Posterior cingulate gyrus (tissue), 11 donors: ENCODE measurements at regions not wholly inside any gene's neighbourhood (a gene's known extent, or its start where the extent isn't known, plus 50 kb on each side); places are given as distances from the start of the nearest gene placed in this dataset.
A peak's percentile ranks its signal among the peaks of the same experiment; 100 is the strongest.

ENCODE experiments used
- DNase-seq, 10 donors: peaks; one replicate each; pipeline versions ENCODE4 v3.0.0 to v3.0.0-alpha.2; 2020 to 2021; ENCODE audit warnings: mixed read lengths in 3 of 10
- intact Hi-C: fragments of 100-400 bp; cut with DNase I; formaldehyde crosslinking; loops from one replicate; pipeline ENCODE4 v1.15.1; 2023

GRCh38 chr12:87930033-87930432 is 99.2 kb downstream of the C12orf50 start:
- DNase-seq = peak in 5 of 10 donors; percentile 16 to 87 (median 22)
- intact Hi-C loops = no loop called here

DNA sequence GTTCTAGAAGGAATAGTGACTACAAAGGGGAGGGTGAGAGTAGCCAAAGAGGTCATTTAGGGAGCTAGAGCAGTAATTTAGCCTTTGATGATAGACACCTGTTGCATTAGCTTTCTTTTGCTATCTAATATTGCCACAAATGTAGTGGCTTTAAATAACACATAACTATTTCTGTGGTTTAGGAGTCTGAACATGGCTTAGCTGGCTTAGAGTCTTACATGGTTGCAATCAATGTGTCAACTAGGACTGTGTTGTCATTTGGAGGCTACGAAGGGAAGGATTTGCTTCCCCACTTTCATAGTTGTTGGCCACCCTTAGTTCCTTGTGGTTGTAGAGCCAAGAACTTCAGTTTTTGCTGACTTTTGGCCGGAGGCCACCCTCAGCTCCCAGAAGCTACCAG is 99.9 kb downstream of the C12orf50 start:
- intact Hi-C loops = no loop called here
- DNase-seq = no peak

DNA sequence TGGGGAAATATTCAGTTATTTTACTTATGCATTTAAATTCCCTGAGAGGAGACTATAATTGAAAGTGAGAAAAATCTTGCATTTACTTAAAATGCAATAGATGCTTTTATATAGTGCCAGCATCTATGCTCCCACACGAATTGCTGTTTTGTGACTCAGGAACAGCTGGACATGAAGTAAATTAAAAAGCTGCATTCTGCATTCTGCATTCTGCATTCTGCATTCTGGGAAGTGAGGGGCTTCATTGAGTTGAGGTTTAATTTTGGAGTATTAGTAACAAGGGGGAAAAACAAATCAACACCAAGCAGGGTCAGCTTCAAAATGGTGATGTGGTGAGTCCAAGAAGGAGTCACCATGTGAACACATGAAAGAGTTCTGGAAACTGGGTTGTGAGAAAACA is 101.2 kb downstream of the C12orf50 start:
- intact Hi-C loops = no loop called here
- DNase-seq = no peak

- intact Hi-C loops = no loop called here
Measured at GRCh38 chr12:87925021-87925420, 104.2 kb downstream of the C12orf50 start.

DNA sequence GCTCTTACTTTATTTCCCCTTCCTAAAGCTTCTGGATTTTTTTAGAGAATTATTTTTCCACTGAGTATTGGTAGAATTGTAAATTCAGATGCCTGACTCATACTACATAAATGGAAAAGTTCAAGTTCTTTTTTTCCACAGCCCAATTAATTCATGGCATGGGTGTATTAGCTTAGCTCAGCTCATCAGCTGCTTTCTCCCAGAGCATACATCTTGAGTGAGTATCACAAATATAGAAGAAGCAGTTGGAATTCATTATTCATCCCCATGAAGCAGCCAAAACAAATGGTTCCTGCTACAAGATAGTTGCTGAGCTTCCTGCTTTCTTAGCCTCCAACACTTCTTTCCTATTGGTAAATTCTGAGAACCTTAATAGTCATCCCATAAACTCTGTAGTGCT is 105.1 kb downstream of the C12orf50 start:
- intact Hi-C loops = no loop called here
- DNase-seq = no peak

More at GRCh38 chr12:87925021-87925420, 104.2 kb downstream of the C12orf50 start:
- DNase-seq = no peak

DNA sequence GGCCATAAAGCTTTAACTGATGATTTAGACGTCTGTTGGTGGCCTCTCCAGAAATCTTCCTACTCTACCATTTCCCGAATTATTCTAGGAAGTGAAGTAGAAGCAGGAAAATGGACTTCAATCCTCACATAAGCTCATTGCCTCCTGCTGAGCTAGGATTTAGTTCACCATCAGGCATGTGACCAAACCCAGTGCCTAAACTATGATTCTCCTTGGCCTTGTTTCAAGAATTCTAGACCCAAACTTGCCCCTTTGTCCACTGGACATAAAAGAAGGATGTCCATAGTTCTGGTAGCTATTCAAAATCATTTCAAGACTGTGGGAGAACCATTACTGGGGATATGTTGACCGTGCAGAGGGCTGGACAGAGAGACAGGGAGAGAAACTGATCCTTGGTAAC is 105.8 kb downstream of the C12orf50 start:
- DNase-seq = no peak
- intact Hi-C loops = no loop called here

DNA sequence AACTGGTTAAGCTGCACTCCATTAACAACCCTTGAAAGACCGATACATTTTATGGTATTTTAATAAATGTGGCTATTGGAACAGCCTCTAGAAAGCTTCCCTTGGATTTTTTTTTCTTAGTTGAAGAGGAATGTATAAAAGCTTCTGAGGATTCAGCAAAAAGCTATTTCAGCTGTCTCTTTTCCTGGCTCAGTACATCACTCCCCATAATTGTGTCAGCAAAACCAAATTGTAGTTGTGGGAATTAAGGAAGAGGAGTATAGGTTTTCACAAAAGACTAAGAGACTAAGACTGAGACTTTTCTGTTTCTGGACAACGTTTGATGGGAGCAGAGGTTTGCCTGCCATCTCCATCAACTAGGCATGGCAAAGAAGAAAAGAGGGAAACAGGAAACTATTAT is 106.5 kb downstream of the C12orf50 start:
- intact Hi-C loops = no loop called here
- no peak for DNase-seq

DNA sequence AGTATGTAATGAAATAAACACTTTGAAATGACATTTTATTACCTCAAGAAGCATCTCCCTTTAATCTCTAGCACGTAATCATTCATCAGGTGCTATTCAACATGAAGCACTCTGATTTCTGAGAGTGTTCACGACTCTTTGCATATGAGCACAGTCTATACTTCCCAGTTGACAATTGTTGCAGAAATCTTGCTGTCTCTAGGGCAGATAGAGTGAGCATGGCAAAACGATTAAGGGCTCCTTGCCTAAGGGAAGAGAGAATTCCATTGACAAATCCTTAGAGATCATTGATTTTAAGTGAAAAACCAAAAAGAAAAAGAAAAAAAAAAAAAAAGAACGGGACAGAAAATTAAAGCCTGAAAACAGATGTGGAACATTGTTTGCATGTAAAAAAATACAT is 107.6 kb downstream of the C12orf50 start:
- DNase-seq = no peak
- intact Hi-C loops = no loop called here

DNA sequence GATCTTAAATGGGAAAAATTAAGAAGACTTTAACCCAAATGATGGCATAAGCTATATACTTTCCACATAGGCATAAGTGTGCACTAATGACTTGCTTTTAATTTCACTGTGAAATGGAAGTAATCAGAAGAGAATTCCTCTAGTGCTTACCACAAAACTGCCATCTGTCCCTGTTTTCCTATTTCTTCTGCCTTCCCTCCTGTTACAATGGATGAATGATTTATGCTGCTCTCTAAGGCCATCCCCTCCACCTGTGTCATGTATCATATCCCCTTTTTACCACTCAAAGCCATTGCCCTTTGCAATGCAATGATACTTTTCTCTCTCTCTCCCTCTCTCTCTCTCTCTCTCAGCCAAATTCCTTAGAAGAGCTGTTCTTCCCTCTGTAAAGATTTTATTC is 109.1 kb downstream of the C12orf50 start:
- no peak for DNase-seq
- intact Hi-C loops = no loop called here

DNA sequence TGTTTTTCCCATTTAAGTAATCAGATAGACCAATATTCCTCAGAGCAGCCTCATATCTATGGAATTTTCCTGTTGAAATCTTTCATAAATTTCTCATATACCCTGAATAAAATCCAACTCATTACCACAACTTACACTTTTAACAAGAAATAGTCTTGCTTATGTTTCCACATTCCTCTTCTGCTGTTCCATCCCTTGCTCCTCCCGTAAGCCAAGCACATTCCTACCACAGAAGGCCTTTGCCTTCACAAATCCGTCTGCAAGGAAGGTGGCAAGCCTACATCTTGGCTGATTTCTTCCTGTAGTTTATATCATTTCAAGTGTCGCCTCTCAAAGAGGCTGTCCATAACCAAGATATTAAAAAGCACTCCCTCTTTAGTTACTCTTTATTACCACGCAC is 127.7 kb downstream of the C12orf50 start:
- intact Hi-C loops = no loop called here
- DNase-seq = no peak

DNA sequence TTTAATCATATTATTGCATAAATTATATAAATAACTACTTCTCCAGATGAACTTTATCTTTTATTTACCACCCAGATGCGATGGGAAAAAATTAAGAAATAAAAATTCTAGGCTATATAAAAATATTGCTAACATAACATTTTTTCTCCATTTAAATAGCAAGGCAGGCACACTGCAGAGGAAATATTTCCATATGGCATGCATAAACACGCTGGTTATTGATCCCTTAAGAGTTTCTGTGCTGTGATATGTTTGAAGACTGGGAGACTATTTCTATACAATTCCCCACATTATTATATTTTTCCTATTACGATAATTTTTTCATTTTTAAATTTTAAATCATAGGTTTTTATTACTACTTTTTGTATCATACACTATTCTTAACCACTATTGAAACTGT is 131.5 kb downstream of the C12orf50 start:
- no peak for DNase-seq
- intact Hi-C loops = no loop called here

- no peak for DNase-seq
- intact Hi-C loops = loop anchor here (1.0 kb wide), 1 partner anchor 10 kb away; no protein-coding TSS in a partner anchor
Measured at GRCh38 chr12:87883806-87884205, 145.4 kb downstream of the C12orf50 start.

DNA sequence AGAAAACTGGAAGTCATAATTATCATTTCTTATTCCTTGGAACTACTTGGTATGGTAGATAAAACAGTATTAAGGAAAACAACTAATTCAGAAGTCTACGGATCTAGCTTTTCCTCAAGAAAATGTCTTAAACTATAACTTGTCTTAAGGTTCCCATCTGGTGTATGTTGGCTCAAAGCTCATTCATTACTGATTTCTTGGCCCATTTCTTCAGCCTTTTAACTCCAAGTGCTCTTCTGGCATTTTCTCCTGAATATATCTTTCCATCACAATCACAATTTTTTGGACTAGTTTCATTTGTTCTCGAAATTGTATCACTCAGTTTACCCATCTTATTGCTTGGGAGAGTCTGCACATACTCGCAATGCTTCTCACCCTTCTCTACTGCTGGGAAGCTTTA is 150.1 kb downstream of the C12orf50 start:
- no peak for DNase-seq
- intact Hi-C loops = no loop called here

GRCh38 chr12:87870493-87871460 is 158.4 kb downstream of the C12orf50 start:
- intact Hi-C loops = no loop called here
- peak in 1 of 10 donors; percentile 43 for DNase-seq

- intact Hi-C loops = no loop called here
- no peak for DNase-seq
Measured at GRCh38 chr12:87870061-87870460, 159.1 kb downstream of the C12orf50 start.

DNA sequence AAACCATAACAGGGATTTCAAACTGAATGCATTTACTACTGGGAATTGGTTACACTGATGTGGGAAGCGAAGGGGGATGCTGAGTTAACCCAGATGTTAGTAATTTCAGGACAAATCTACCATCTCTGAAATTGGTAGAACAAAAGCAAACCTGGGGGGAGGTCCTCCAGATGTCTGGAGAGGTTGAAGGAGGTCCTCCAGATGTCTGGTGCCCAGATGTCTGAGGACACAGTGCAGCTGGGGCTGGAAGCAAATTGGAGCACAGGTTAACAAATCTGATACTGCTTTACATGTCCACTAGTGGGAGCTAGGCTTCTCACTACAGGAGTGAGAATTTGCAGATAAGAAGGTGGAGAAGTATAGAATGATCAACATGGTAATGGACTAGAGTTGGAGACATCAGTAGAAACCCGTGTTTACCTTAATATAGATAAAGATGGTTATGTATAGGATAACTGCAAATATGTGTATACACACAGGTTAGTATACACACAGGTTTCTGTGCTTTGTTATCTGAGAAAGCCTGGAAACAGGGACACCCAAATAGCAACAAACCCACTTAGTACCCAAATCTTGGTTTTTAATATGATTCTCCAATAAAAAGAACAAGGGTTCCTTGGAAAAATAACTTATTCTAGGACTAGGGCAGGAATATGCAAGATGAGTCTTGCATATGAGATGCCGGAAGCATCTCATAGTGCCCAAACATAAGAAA is 162.5 kb downstream of the C12orf50 start:
- no peak for DNase-seq
- intact Hi-C loops = no loop called here

DNA sequence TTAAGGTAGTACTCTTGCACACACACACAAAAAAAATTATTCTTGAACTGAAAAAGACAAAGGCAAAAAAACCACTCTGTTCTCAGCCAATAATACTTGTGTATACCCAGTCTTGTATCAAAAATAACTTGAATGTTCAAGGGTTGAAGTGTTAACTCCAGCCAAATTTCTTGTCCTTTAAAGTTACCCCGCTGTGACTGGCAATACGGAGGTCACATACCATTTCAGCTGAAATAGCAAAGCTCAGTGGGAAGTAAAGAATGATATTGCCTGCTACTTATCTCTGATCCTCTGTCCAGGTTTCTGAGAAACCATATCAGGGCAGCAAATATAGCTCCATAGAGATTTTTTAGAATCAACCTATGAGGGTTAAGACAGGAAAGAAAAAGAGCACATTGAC is 167.4 kb downstream of the C12orf50 start:
- DNase-seq = no peak
- intact Hi-C loops = no loop called here

GRCh38 chr12:87853448-87854003 is 175.7 kb downstream of the C12orf50 start:
- intact Hi-C loops = no loop called here
- peak in 1 of 10 donors; percentile 40 for DNase-seq

- no peak for DNase-seq
Measured at GRCh38 chr12:87849074-87849473, 180.1 kb downstream of the C12orf50 start.

DNA sequence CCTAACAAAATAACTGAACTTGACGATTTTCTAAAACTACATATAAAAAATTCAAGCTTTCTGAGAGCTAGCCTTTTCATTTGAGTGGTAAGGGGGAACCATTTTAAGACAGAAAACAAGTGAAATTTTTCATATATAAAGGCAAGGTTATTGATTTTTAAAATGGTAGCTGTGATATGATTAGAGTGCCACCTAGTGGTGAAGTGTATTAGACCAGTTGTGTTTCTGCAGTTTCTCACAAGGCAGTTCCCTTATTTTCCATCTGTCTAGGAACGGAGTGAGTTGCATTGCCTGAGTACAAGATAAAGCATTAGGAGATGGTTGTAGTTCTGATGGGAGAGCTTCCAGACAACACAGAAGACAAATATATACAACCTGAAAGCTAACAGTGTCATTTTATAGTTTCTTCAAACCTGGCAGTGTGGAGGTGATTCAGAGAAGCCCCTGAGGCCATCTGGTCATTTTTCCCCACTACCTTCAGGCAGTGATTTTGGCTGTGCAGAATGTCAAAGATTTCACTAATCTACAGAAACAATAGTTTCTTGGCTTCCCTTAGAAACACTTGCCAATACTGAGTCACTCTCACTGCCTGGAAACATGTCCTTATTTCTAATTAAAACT is 180.8 kb downstream of the C12orf50 start:
- intact Hi-C loops = no loop called here
- DNase-seq = peak in 1 of 10 donors; percentile 12

More at GRCh38 chr12:87849074-87849473, 180.1 kb downstream of the C12orf50 start:
- intact Hi-C loops = no loop called here

DNA sequence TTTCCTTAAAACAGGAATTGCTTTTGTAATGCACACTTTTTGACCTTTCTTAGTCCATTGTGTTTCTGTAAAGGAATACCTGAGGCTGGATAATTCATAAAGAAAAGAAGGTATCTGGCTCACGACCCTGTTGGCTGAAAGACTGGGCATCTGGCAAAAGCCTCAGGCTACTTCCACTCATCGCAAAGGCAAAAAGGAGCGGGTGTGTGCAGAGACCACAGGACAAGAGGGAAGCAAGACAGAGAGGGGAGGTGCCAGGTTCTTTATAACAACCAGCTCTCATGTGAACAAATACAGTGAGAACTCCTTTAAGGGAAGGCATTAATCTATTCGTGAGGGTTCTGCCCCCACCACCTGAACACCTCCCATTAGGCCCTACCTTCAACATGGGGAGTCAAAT is 182.1 kb downstream of the C12orf50 start:
- DNase-seq = no peak
- intact Hi-C loops = no loop called here
